RWPE1 (cell line): ENCODE measurements at regions not wholly inside any gene's neighbourhood (a gene's known extent, or its start where the extent isn't known, plus 50 kb on each side); places are given as distances from the start of the nearest gene placed in this dataset.

Experiments used
- CTCF ChIA-PET: fragments of 350-600 bp; sonication (Branson Sonifier 250); formaldehyde crosslinking; extraction: SDS; loops from one replicate; lab custom pipeline; 2021; lab: Yijun Ruan, JAX
- POLR2A ChIA-PET: fragments of 400-600 bp; formaldehyde crosslinking; extraction: SDS; loops from one replicate; lab custom pipeline; 2020; ENCODE audit warnings: antibody characterized with exemption; ENCODE audit not compliant: low non-redundant PET; lab: Yijun Ruan, JAX
- DNase-seq: peaks from one replicate; pipeline ENCODE4 v3.0.0; 2012; ENCODE audit warnings: low spot score
- H3K27ac ChIP-seq: fragments of 450-650 bp; 2 replicates; pipeline ENCODE4 v1.5.1; 2017
- TF ChIP-seq, protein P1 (sequence below): fragments of 450-650 bp; conservative IDR thresholded peaks from 2 replicates; pipeline ENCODE4 v1.5.1; 2017; ENCODE audit warnings: low read depth, mild to moderate bottlenecking

DNA sequence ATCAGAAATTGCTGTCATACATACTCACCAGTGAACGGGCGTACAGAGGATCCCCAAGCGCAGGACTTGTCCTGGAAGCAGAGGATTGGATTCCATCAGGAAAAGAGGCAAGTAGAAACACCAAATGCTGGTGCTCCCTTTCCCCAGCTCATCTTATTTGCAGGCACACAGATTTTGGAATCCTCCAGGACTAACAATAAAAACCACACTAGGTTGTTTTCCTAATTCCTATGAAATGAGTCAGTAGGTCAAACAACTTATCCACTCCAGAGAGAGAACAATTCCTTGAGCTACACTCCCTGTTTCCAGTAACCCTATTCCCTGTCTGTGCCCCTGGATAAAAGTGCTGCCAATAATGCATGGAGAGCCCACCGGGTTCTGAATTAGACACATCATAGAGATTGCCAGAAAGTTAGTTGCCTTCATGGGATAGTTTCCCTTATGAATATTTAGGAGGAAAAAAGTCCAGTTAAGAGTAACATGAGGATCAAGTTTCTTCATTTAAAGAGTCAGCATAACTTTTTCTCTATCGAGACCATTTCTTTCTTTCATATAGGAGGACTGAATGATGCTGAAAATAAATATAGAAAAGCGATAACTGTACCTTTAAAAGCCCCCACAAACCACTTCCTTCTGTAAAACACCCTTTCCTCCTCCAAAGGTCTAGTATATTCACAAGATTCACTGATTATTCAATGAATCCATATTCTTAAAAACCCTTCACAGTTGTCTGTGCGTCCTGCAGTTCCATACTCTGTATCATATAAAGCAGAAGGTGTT lies 178.3 kb upstream of the KLF14 start:
- CTCF ChIA-PET: interaction anchor here (1.5 kb wide), 1 partner anchor 15 kb away, joined by 4 read pairs; no protein-coding TSS in a partner anchor
- POLR2A ChIA-PET: no interaction called here
- TF ChIP-seq, protein P1, sequence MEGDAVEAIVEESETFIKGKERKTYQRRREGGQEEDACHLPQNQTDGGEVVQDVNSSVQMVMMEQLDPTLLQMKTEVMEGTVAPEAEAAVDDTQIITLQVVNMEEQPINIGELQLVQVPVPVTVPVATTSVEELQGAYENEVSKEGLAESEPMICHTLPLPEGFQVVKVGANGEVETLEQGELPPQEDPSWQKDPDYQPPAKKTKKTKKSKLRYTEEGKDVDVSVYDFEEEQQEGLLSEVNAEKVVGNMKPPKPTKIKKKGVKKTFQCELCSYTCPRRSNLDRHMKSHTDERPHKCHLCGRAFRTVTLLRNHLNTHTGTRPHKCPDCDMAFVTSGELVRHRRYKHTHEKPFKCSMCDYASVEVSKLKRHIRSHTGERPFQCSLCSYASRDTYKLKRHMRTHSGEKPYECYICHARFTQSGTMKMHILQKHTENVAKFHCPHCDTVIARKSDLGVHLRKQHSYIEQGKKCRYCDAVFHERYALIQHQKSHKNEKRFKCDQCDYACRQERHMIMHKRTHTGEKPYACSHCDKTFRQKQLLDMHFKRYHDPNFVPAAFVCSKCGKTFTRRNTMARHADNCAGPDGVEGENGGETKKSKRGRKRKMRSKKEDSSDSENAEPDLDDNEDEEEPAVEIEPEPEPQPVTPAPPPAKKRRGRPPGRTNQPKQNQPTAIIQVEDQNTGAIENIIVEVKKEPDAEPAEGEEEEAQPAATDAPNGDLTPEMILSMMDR: no peak
- no peak for DNase-seq
- H3K27ac ChIP-seq: peak overlapping the region; percentile 98

DNA sequence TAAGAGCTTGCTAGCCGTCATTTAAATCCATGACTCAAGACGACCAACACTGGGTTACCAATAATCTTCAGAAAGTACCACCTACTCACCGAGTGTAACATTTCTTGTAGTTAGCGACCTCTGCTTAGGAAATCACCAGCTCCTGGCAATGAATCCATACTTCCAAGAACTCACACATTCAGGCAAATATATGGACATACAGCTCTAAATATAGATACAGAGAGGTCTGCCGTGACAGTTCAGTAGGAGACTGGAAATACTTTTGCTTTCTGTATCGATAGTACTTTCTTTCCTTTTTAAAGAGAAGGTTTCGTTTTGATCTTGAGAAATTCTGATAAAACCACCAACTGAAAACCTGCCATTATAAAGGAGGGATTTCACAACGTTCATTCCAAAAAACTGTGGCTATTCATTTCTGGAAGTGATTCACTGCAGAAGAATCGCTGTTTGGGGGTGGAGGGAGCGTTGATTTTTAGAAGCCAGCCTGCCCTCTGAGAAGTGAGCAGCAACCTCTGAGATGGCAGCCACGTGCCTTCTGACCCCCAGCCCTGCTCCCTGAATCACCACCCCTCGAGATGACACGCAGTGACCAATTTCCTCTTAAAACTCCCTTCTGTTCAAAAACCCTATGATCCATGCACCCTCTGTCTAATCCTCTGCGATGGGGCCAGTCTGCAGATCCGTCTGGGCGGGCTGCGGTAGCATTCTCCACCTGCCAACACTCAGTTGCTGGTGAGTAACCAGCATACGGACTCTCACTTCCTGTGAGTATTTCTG lies 179.0 kb upstream of the KLF14 start:
- DNase-seq: peak; percentile 80
- CTCF ChIA-PET: interaction anchor here (0.7 kb wide), 1 partner anchor 840 kb away, joined by 5 read pairs; no protein-coding TSS in a partner anchor
- TF ChIP-seq, protein P1: no peak
- POLR2A ChIA-PET: interaction anchor here (1.0 kb wide), 1 partner anchor 46 kb away, joined by 9 read pairs; no protein-coding TSS in a partner anchor
- H3K27ac ChIP-seq: peak overlapping the region; percentile 98

DNA sequence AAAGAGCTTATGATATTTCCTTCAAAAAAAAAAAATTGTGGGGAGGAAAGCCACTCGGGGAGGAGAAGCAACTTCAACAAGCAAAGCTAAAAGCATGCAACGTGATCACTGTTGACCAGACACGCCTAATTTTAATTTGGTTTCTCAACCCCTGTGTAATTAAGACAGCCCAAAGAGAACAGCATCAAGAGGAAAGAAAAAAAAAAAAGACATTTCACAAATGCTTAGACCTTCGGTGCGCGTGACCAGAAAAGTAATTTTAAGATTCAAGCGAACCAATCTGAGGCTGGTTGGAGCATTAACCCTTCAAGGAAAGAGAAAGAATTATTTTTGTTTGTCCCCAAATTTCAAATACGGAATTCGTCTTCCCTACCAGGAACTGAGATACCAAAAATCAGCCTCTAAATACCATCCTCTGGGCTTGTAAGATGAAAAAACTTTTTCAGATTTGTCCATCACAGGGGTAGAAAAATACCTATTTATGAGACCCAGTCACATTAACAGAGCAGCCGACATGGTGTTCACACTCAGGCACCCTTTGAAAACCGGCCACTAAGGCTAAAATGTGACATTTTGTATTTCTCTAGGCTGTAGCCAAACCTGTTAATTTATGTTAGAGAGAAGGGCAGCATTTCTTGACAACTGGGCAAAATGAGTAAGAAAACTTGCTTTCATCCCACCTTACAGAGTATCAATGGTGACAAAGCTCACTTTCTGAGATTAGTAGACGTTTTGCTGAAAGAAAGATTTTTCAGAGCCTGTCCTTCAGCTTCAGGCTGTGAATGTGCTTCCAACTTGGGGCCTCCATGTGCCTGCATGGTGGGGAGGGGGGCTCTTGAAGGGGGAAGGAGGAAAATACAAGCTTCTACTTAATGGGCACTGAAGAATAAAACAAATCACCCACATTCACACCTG lies 179.9 kb upstream of the KLF14 start:
- ChIA-PET POLR2A (interaction anchor here (1.0 kb wide), 1 partner anchor 45 kb away, joined by 9 read pairs; no protein-coding TSS in a partner anchor), CTCF (interaction anchor here (0.7 to 1.8 kb wide), 3 partner anchors 17 to 841 kb away, joined by 3 to 11 read pairs (median 5); no protein-coding TSS in a partner anchor)
- peak overlapping the region; percentile 98 for H3K27ac ChIP-seq
- TF ChIP-seq, protein P1: no peak
- DNase-seq: no peak

DNA sequence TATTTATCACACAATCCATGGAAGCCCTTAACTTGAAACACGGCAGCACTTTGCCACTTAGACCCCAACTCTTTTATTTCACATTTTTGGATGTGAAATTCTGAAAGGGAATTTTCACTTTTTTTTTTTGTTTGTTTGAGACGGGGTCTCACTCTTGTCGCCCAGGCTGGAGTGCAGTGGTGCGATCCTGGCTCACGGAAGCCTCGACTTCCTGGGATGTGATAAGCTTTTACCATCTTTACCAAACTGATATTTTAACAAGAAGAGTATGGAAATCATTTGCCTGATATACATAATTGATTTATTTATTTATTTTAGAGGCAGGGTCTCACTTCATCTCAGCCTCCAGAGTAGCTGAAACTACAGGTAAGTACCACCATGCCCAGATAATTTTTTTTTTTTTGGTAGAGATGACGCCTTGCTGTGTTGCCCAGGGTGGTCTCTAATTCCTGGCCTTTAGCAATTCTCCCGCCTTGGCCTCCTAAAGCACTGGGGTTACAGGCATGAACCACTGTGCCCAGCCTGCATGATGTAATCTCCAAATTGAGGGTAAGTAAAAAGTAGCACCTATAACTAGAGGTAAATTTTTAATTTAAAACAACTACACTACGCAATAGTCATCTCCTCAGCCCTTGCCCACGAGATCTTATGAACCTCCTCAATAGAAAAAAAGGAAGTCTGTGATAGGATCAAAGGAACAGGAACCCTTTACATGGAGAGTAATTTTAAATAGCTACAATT lies 180.7 kb upstream of the KLF14 start:
- ChIA-PET CTCF (interaction anchor here (0.7 to 1.8 kb wide), 2 partner anchors 18 to 20 kb away, joined by 3 to 11 read pairs; no protein-coding TSS in a partner anchor), POLR2A (no interaction called here)
- TF ChIP-seq, protein P1: no peak
- no peak for DNase-seq
- peak overlapping the region; percentile 98 for H3K27ac ChIP-seq

DNA sequence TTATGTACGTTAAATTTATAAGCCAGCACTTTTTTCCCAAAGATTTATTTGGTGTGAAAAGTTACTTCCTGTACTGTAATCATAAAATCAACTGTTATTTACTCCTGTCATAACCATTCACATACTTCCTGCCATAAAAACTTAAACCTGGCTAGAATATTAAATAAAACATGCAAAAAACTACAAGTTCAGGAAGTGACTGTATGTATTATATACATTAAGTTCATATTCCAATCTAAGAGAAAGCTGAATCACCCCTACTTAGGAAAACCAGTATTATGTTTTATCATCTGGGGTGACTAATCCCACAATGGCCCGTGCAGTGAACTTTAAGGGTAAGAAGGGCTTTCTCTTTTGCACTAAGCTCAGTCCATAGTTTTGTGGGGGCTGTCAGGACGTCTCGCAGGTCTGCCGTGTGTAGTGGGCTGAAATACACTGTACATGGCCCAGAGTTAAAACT lies 183.7 kb upstream of the KLF14 start:
- POLR2A ChIA-PET: no interaction called here
- peak overlapping the region; percentile 6; the same call in 1 of the 2 replicates for H3K27ac ChIP-seq
- DNase-seq: peak; percentile 64
- CTCF ChIA-PET: interaction anchor here (0.6 kb wide), 1 partner anchor 591 kb away, joined by 4 read pairs; no protein-coding TSS in a partner anchor
- TF ChIP-seq, protein P1: no peak
